ENCODE measurements at regions not wholly inside any gene's neighbourhood (a gene's known extent, or its start where the extent isn't known, plus 50 kb on each side); places are given as distances from the start of the nearest gene placed in this dataset.

GRCh38 chr6:23559587-23560343, 566.2 kb upstream of the NRSN1 start:
- no peaks in the 10 kb centered on the region for H3K4me1 ChIP-seq
- no peaks in the 10 kb centered on the region for H3K36me3 ChIP-seq
- H3K4me3 ChIP-seq: no peak overlapping the region
- H3K27ac ChIP-seq: no peak overlapping the region
- no peak for DNase-seq
- H3K27me3 ChIP-seq: no peaks in the 10 kb centered on the region
- H3K9me3 ChIP-seq (replicated peaks): no peaks in the 10 kb centered on the region

DNA sequence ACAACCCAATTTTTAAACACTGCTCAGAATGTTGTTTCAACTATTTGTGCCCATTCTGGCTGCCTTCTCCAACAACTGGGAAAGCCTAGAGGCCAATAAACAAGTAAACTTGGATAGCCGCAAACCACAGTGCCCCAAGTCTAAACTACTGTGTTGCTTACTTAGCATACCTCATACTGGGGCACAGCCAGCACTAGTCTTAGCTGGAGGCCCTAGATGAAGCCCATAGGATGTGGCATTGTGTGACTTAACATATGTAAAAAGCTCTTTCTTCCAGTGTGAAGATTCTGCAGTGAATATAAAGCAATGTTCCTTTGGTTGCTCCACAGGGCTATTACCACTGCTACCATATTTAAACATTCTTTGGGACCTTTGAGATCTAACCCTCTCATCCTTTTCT, 564.3 kb upstream of the NRSN1 start:
- DNase-seq: no peak
- H3K27me3 ChIP-seq: no peaks in the 10 kb centered on the region
- H3K4me1 ChIP-seq: peaks cover 5% of the 10 kb centered on the region; the same call in 1 of the 2 replicates
- no peak overlapping the region for H3K4me3 ChIP-seq
- no peaks in the 10 kb centered on the region for H3K9me3 ChIP-seq (replicated peaks)
- H3K27ac ChIP-seq: no peak overlapping the region
- no peaks in the 10 kb centered on the region for H3K36me3 ChIP-seq

- Histone ChIP-seq H3K4me1 (peaks cover 6% of the 10 kb centered on the region; the same call in 1 of the 2 replicates), H3K27ac (no peak overlapping the region), H3K9me3 (replicated peaks) (no peaks in the 10 kb centered on the region), H3K36me3 (no peaks in the 10 kb centered on the region), H3K4me3 (no peak overlapping the region), H3K27me3 (no peaks in the 10 kb centered on the region)
- no peak for DNase-seq
Observed at GRCh38 chr6:23562554-23562953, 563.5 kb upstream of the NRSN1 start.

GRCh38 chr6:23563323-23563722, 562.7 kb upstream of the NRSN1 start:
- DNase-seq: no peak
- Histone ChIP-seq H3K4me1 (peaks cover 6% of the 10 kb centered on the region; the same call in 1 of the 2 replicates), H3K4me3 (no peak overlapping the region), H3K36me3 (no peaks in the 10 kb centered on the region), H3K27ac (no peak overlapping the region), H3K27me3 (no peaks in the 10 kb centered on the region), H3K9me3 (replicated peaks) (no peaks in the 10 kb centered on the region)

DNA sequence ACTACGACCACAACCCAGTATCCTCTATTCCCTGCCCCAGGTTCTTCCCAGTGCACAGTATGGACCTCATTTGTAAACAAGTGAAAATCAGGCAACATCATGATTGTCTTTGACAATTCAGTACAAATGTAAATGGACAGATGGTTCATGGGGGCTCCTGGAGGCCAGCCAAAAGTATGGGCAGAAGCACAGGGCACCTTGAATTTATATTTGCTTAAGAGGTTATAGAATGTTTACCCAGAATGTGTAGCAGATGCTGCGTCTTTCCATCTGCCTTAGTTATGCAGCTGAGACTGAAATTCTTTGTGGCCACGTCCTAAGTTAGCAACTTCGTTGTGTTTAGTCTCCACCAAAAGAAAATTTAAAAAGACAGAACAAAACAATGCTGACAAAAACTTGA, 559.6 kb upstream of the NRSN1 start:
- H3K9me3 ChIP-seq (replicated peaks): no peaks in the 10 kb centered on the region

DNA sequence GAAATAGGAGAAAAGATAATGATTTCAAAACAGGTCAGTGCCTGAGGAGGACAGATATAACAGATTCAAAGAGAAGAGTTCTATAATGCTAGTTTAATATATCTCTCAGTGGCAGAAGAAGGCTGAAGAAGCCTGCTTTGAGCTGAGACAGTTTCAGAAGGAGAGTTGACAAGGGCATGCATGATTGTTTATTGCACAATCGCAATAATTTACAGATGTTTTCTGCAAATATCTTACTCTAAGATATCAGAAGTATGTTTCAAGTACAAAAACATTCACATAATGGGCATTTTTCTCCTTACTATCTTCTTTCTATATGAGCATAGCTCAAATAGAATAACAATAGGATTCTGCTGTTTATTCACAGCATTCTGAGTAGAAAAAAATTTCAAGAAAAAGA, 557.7 kb upstream of the NRSN1 start:
- no peaks in the 10 kb centered on the region for H3K9me3 ChIP-seq (replicated peaks)
- H3K4me3 ChIP-seq: no peak overlapping the region
- H3K27me3 ChIP-seq: no peaks in the 10 kb centered on the region
- peaks cover 6% of the 10 kb centered on the region; the same call in 1 of the 2 replicates for H3K4me1 ChIP-seq
- no peaks in the 10 kb centered on the region for H3K36me3 ChIP-seq
- DNase-seq: no peak
- no peak overlapping the region for H3K27ac ChIP-seq

More for the DNA sequence above, 559.6 kb upstream of the NRSN1 start:
- H3K36me3 ChIP-seq: no peaks in the 10 kb centered on the region
- no peaks in the 10 kb centered on the region for H3K27me3 ChIP-seq
- DNase-seq: peak; percentile 26 to 47
- H3K4me1 ChIP-seq: peaks cover 6% of the 10 kb centered on the region; the same call in 1 of the 2 replicates
- H3K4me3 ChIP-seq: no peak overlapping the region
- no peak overlapping the region for H3K27ac ChIP-seq

DNA sequence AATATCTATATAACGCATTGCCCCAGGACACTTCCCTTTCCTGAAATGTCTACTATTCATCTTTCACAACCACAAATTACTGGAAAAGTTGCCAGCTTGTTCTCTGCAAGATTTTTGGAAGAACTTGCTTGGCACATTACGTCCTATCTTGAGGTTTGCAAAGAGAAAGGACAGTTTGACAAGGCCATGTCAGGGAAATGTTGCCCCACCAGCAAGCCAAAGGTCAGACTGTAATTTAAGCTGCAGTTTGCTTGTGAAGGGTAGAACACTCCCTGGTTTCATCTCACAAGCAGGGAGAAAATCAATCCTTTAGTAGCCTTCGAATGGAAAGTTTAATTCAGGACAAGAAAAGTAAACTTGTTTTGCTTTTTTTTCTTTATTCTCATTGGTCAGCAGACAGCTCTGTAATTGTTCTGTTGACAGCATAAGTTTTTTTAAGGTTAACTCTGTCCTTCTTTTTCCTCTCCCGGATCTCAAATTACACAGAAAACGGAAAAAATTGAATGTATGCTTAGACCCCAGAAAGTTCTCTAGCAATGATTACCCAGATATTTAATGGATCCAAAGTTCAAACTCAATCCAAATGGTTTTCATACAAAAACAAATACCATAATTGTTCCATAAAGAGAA, 541.8 kb upstream of the NRSN1 start:
- H3K27me3 ChIP-seq: no peaks in the 10 kb centered on the region
- no peak overlapping the region for H3K4me3 ChIP-seq
- H3K36me3 ChIP-seq: no peaks in the 10 kb centered on the region
- no peak overlapping the region for H3K27ac ChIP-seq
- H3K9me3 ChIP-seq (replicated peaks): no peaks in the 10 kb centered on the region
- no peak for DNase-seq
- no peaks in the 10 kb centered on the region for H3K4me1 ChIP-seq

- H3K9me3 ChIP-seq (replicated peaks): no peaks in the 10 kb centered on the region
- no peak for DNase-seq
Observed at GRCh38 chr6:23587582-23587981, 538.4 kb upstream of the NRSN1 start.

GRCh38 chr6:23589811-23590210, 536.2 kb upstream of the NRSN1 start:
- no peak overlapping the region for H3K27ac ChIP-seq
- no peak overlapping the region for H3K4me3 ChIP-seq
- H3K9me3 ChIP-seq (replicated peaks): no peaks in the 10 kb centered on the region
- H3K36me3 ChIP-seq: no peaks in the 10 kb centered on the region
- no peaks in the 10 kb centered on the region for H3K4me1 ChIP-seq
- no peak for DNase-seq
- H3K27me3 ChIP-seq: no peaks in the 10 kb centered on the region

More at GRCh38 chr6:23587582-23587981, 538.4 kb upstream of the NRSN1 start:
- H3K36me3 ChIP-seq: no peaks in the 10 kb centered on the region
- no peak overlapping the region for H3K4me3 ChIP-seq
- H3K27ac ChIP-seq: no peak overlapping the region
- H3K4me1 ChIP-seq: no peaks in the 10 kb centered on the region
- H3K27me3 ChIP-seq: no peaks in the 10 kb centered on the region

GRCh38 chr6:23590498-23591126, 535.4 kb upstream of the NRSN1 start:
- no peaks in the 10 kb centered on the region for H3K9me3 ChIP-seq (replicated peaks)
- no peak overlapping the region for H3K27ac ChIP-seq
- H3K4me3 ChIP-seq: no peak overlapping the region
- H3K4me1 ChIP-seq: no peaks in the 10 kb centered on the region
- DNase-seq: no peak
- no peaks in the 10 kb centered on the region for H3K36me3 ChIP-seq
- H3K27me3 ChIP-seq: no peaks in the 10 kb centered on the region

DNA sequence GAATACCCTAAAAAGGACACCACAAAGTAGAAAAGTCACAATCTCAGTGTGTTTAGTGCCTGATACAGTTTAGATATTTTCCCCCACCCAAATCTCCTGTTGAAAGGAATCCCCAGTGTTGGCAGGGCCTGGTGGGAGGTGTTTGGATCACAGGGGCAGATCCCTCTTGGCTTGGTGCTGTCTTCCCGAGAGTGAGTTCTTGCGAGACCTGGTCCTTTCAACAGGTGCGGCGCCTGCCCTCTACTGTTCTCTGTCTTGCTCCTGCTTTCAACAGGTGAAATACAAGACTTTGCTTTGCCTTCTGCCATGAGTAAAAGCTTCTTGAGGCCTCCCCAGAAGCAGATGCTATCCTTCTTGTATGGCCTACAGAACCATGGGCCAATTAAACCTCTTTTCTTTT, 534.3 kb upstream of the NRSN1 start:
- Histone ChIP-seq H3K4me1 (no peaks in the 10 kb centered on the region), H3K27ac (no peak overlapping the region), H3K36me3 (no peaks in the 10 kb centered on the region), H3K9me3 (replicated peaks) (no peaks in the 10 kb centered on the region), H3K4me3 (no peak overlapping the region), H3K27me3 (no peaks in the 10 kb centered on the region)
- DNase-seq: no peak

DNA sequence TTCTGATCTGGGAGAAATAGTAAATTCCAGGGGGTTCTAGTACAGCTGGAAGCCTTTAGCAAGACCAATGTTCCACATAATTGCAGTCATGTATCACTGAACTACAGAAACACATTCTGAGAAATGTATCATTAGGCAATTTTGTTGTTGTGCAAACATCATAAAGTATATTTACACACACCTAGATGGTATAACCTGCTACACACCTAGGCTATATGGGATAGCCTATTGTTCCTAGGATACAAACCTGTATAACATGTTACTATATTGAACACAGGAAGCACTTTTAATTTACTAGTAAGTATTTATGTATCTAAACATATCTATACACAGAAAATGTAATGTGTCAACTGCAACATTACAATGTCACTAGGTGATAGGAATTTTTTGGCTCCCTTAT, 525.9 kb upstream of the NRSN1 start:
- Histone ChIP-seq H3K9me3 (replicated peaks) (no peaks in the 10 kb centered on the region), H3K27me3 (no peaks in the 10 kb centered on the region), H3K4me3 (no peak overlapping the region), H3K36me3 (no peaks in the 10 kb centered on the region), H3K27ac (no peak overlapping the region), H3K4me1 (no peaks in the 10 kb centered on the region)
- no peak for DNase-seq

DNA sequence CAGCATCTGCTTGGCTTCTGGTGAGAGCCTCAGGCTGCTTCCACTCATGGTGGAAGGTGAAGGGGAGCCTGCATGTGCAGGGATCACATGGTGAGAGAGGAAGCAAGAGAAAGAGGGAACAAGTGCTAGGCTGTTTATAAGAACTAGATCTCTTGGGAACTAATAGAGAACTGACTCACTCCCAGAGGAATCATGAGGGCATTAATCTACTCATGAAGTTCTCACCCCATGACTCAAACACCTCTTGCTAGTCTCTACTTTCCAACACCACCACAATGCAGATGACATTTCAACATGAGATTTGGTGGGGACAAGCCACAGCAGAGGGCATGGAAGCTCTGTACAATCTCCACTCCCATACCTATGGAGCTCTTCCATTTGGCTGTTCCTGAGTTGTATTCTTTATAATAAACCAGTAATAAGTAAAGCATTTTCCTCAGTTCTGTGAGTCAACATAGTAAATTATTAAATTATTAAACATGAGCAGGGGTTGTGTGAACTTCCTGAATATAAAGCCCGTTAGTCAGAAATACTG, 524.1 kb upstream of the NRSN1 start:
- no peaks in the 10 kb centered on the region for H3K9me3 ChIP-seq (replicated peaks)
- no peaks in the 10 kb centered on the region for H3K27me3 ChIP-seq
- no peak for DNase-seq
- H3K4me1 ChIP-seq: no peaks in the 10 kb centered on the region
- H3K36me3 ChIP-seq: no peaks in the 10 kb centered on the region
- H3K4me3 ChIP-seq: no peak overlapping the region
- no peak overlapping the region for H3K27ac ChIP-seq

- DNase-seq: peak; percentile 20 to 77
- Histone ChIP-seq H3K4me3 (peak overlapping the region; percentile 37), H3K9me3 (replicated peaks) (no peaks in the 10 kb centered on the region), H3K27ac (peak overlapping the region; percentile 63), H3K36me3 (no peaks in the 10 kb centered on the region), H3K4me1 (peaks cover 9% of the 10 kb centered on the region), H3K27me3 (no peaks in the 10 kb centered on the region)
Observed at GRCh38 chr6:23608931-23609435, 517.0 kb upstream of the NRSN1 start.

GRCh38 chr6:23611776-23612381, 514.1 kb upstream of the NRSN1 start:
- H3K36me3 ChIP-seq: no peaks in the 10 kb centered on the region
- peaks cover 9% of the 10 kb centered on the region for H3K4me1 ChIP-seq
- H3K27ac ChIP-seq: no peak overlapping the region
- DNase-seq: no peak
- H3K9me3 ChIP-seq (replicated peaks): no peaks in the 10 kb centered on the region
- no peak overlapping the region for H3K4me3 ChIP-seq
- no peaks in the 10 kb centered on the region for H3K27me3 ChIP-seq
